Activated CD4-positive, alpha-beta T cell treated with anti-CD3 and anti-CD28 coated beads, Interleukin-2, amount 10 ng/mL, durations not matched to agents 7 days and 5 days (primary cell): ENCODE measurements at regions not wholly inside any gene's neighbourhood (a gene's known extent, or its start where the extent isn't known, plus 50 kb on each side); places are given as distances from the start of the nearest gene placed in this dataset.

Source experiments
- CTCF ChIA-PET: fragments of 350-600 bp; sonication (Branson Sonifier 250); formaldehyde crosslinking; loops from one replicate; lab custom pipeline; 2021; ENCODE audit warnings: antibody characterized with exemption; lab: Charles Lee
- POLR2A ChIA-PET: fragments of 350-600 bp; sonication (Branson Sonifier 250); formaldehyde crosslinking; loops from one replicate; lab custom pipeline; 2021; ENCODE audit warnings: antibody characterized with exemption; lab: Charles Lee
- DNase-seq: peaks from one replicate; pipeline ENCODE4 v3.0.0-alpha.2; 2020
- H3K27ac Mint-ChIP-seq: one replicate; pipeline ENCODE4 v1.8.0; 2021; ENCODE audit warnings: mild to moderate bottlenecking, moderate library complexity, mixed read lengths
- H3K27me3 Mint-ChIP-seq: one replicate; pipeline ENCODE4 v1.8.0; 2021; ENCODE audit warnings: mixed read lengths
- H3K36me3 Mint-ChIP-seq: one replicate; pipeline ENCODE4 v1.8.0; 2021; ENCODE audit warnings: low read depth, mixed read lengths
- H3K4me1 Mint-ChIP-seq: one replicate; pipeline ENCODE4 v1.8.0; 2021; ENCODE audit warnings: mixed read lengths
- H3K4me3 Mint-ChIP-seq: one replicate; pipeline ENCODE4 v1.8.0; 2021; ENCODE audit warnings: mild to moderate bottlenecking, moderate library complexity, mixed read lengths
- H3K9me3 Mint-ChIP-seq: one replicate; pipeline ENCODE4 v1.8.0; 2021; ENCODE audit warnings: mixed read lengths

DNA sequence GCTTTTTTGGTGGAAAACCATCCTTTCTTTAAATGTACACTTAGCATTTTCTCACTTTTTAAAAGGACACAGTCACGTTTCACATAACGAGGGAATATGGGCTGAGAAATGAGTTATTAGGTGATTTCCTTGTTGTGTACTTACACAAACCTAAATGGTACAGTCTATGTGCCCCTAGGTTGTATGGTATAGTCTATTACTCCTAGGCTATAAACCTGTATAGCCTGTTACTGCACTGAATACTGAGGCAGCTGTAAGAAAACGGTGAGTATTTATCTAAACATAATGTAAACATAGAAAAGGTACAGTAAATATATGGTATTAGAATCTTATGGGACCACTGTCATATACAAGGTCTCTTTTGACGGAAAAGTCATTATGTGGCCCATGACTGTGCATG lies 913.5 kb upstream of the GHITM start:
- no peak for DNase-seq
- CTCF ChIA-PET: no interaction called here
- Mint-ChIP-seq H3K9me3 (no peaks in the 10 kb centered on the region), H3K4me3 (no peak overlapping the region), H3K4me1 (no peaks in the 10 kb centered on the region), H3K27me3 (no peaks in the 10 kb centered on the region), H3K27ac (no peak overlapping the region), H3K36me3 (no peaks in the 10 kb centered on the region)
- POLR2A ChIA-PET: no interaction called here

DNA sequence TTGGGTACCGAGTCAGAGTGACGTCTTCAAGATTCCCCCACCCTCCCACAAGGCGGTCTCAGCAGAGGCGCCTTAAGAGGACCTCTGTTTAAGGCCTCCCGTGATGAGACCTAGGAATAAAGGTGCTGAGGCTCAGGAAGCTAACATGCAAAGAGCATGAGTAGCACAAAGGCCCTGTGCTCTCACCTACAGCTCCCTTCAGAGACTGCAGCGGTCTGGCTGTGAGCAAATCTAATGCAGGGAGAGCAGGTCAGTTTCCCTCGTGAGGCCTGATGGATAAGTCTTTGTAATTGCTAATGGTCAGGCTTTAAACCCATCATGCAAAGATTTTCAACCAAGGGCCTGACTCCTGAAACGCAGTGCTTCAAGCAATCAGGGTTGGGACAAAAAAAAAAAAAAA lies 909.3 kb upstream of the GHITM start:
- no peak overlapping the region for H3K27ac Mint-ChIP-seq
- no peaks in the 10 kb centered on the region for H3K36me3 Mint-ChIP-seq
- DNase-seq: no peak
- no peaks in the 10 kb centered on the region for H3K27me3 Mint-ChIP-seq
- ChIA-PET POLR2A (no interaction called here), CTCF (no interaction called here)
- no peaks in the 10 kb centered on the region for H3K9me3 Mint-ChIP-seq
- no peaks in the 10 kb centered on the region for H3K4me1 Mint-ChIP-seq
- no peak overlapping the region for H3K4me3 Mint-ChIP-seq

DNA sequence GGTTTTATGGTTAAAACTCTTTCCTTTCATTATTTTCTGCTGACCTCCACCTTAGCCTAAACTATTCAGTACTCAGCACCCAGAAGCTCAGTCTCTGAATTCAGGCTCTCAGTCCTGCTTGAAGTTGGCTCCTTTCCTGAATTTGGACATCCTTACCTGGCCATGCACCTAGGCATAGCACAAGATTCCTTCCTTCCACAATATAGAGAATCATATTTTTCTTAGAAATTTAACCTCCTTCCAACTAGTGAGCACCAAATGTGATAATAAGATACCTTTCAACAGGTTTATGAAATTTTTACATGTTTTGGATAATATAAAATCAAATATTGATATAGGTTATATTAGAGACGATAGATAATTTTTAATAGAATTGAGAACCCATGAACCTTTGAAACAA lies 905.6 kb upstream of the GHITM start:
- ChIA-PET CTCF (no interaction called here), POLR2A (no interaction called here)
- H3K9me3 Mint-ChIP-seq: no peaks in the 10 kb centered on the region
- no peak for DNase-seq
- no peaks in the 10 kb centered on the region for H3K27me3 Mint-ChIP-seq
- H3K36me3 Mint-ChIP-seq: no peaks in the 10 kb centered on the region
- no peak overlapping the region for H3K27ac Mint-ChIP-seq
- no peak overlapping the region for H3K4me3 Mint-ChIP-seq
- no peaks in the 10 kb centered on the region for H3K4me1 Mint-ChIP-seq

DNA sequence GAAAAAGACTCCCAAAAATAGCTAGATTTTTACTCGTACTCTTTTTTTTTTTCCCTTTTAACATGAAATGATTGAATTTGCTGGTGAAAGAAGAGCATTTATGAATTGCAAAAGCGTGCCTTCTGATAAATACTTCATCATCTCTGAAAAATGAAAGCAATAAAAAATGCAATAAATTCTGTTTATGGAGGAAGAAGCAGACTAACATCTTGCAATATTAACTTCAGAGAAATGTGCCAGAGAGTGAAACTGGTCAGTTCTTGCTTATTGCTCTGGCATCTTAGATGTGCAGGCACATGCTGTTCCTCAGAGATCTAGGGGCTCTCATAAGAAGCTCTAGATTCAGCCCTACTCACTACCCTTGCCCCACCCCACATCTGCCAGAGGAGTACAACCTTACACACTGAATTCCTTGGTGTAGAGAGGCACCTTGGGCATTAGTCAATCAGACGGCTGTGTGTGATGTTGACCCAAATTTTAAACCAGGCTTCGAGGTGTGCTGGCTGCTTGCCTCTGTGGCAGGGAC lies 891.1 kb upstream of the GHITM start:
- Mint-ChIP-seq H3K36me3 (no peaks in the 10 kb centered on the region), H3K27me3 (no peaks in the 10 kb centered on the region), H3K4me3 (no peak overlapping the region), H3K9me3 (peaks cover 4% of the 10 kb centered on the region), H3K27ac (no peak overlapping the region), H3K4me1 (no peaks in the 10 kb centered on the region)
- ChIA-PET POLR2A (no interaction called here), CTCF (no interaction called here)
- DNase-seq: no peak

DNA sequence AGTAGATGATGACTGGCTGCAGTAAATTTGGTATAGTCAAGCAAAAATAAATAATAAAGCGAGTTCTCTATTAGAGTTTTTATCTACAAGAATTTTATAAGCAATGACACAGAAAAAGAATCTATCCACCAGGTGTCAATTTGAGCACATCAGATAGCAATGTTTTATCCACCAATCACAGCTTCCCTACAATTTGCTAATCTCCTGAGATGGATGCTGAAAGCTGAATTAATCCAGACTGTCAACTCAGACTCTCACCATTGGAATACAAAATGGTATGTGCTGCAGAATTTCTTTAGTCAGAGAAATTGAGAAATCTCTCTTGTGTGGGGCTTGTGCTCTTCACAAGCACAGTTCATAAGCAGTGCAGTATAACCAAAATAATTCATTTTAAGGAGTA lies 888.9 kb upstream of the GHITM start:
- no peaks in the 10 kb centered on the region for H3K36me3 Mint-ChIP-seq
- ChIA-PET POLR2A (no interaction called here), CTCF (no interaction called here)
- no peak for DNase-seq
- H3K4me3 Mint-ChIP-seq: no peak overlapping the region
- peaks cover 10% of the 10 kb centered on the region for H3K9me3 Mint-ChIP-seq
- no peaks in the 10 kb centered on the region for H3K4me1 Mint-ChIP-seq
- H3K27ac Mint-ChIP-seq: no peak overlapping the region
- no peaks in the 10 kb centered on the region for H3K27me3 Mint-ChIP-seq

DNA sequence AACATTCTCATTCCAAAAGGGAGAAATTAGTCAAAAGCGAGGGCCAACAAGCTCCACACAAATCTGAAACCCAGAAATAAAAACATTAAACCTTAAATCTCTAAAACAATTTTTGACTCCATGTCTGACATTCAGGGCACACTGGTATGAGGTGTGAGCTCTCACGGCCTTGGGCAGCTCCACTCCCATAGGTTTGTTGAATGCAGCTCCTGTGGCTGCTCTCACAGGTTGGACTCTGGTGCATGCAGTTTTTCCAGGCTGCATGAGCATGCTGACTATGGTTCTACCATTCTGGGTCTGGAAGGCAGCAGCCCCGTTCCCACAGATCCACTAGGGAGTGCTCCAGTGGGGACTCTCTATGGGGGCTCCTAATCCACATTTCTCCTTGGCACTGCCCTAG lies 887.1 kb upstream of the GHITM start:
- Mint-ChIP-seq H3K4me3 (no peak overlapping the region), H3K9me3 (peaks cover 10% of the 10 kb centered on the region), H3K4me1 (no peaks in the 10 kb centered on the region), H3K36me3 (no peaks in the 10 kb centered on the region), H3K27ac (no peak overlapping the region), H3K27me3 (no peaks in the 10 kb centered on the region)
- POLR2A ChIA-PET: no interaction called here
- DNase-seq: no peak
- CTCF ChIA-PET: no interaction called here

DNA sequence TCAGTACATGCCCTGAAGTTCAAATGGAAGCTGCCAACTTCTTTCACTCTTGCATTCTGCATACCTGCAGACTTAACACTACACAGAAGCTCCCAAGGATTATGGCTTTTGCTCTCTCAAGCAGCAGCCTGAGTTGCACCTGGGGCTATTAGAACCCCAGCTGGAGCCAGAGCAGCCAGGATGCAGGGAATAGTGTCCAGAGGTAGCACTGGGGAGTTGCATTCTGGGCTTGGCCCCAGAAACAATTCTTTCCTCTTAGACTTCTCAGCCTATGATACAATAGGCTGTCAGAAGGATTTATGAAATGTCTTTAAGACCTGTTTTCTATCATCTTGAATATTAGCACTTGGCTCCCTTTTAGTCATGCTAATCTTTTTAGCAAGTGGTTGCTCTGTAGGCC lies 886.7 kb upstream of the GHITM start:
- no peaks in the 10 kb centered on the region for H3K4me1 Mint-ChIP-seq
- H3K36me3 Mint-ChIP-seq: no peaks in the 10 kb centered on the region
- no peak overlapping the region for H3K4me3 Mint-ChIP-seq
- no peak for DNase-seq
- H3K9me3 Mint-ChIP-seq: peaks cover 10% of the 10 kb centered on the region
- no peak overlapping the region for H3K27ac Mint-ChIP-seq
- POLR2A ChIA-PET: no interaction called here
- CTCF ChIA-PET: no interaction called here
- no peaks in the 10 kb centered on the region for H3K27me3 Mint-ChIP-seq

DNA sequence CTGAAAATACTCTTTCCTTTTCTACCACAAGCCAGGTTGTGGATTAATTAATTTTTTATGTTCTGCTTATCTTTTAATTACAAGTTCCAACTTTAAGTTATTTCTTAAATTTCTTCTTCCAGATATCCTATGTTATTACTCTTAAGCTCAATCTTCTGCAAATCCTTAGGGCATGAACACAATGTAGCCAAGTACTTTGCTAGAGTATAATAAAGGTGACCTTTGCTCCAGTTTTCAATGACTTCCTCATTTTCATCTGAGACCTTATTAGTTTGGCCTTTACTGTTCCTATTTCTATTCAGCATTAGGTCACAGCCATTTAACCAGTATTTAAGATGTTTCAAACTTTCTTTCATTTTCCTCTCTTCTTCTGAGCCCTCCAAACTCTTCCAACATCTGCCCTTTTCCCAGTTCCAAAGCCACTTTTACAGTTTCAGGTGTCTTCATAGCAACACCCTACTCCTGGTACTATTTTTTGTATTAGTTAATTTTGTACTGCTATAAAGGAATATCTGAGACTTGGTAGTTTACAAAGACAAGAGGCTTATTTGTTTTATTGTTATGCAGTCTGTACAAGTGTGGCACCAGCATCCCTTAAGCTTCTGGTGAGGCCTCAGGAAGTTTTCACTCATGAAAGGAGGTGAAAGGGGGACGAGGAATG lies 886.2 kb upstream of the GHITM start:
- Mint-ChIP-seq H3K4me3 (no peak overlapping the region), H3K9me3 (peaks cover 10% of the 10 kb centered on the region), H3K27ac (no peak overlapping the region), H3K36me3 (no peaks in the 10 kb centered on the region), H3K27me3 (no peaks in the 10 kb centered on the region), H3K4me1 (no peaks in the 10 kb centered on the region)
- DNase-seq: no peak
- POLR2A ChIA-PET: no interaction called here
- CTCF ChIA-PET: no interaction called here

DNA sequence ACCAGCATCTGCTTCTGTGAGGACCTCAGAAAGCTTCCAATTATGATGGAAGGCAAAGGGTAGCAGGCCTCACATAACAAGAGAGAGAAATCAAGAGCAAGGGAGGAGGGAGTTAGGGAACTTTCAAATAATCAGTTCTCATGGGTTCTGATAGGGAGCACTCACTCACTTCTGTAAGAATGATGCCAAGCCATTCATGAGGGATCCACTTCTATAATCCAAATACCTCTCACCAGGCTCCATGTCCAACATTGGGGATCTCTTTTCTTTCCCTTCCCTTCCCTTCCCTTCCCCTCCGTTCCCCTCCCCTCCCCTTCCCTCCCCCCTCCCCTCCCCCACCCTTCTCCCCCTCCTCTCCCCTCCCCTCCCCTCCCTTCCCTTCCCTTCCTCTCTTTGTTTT lies 884.6 kb upstream of the GHITM start:
- H3K27me3 Mint-ChIP-seq: no peaks in the 10 kb centered on the region
- no peak overlapping the region for H3K4me3 Mint-ChIP-seq
- no peak overlapping the region for H3K27ac Mint-ChIP-seq
- H3K9me3 Mint-ChIP-seq: peaks cover 8% of the 10 kb centered on the region
- DNase-seq: no peak
- no peaks in the 10 kb centered on the region for H3K4me1 Mint-ChIP-seq
- no peaks in the 10 kb centered on the region for H3K36me3 Mint-ChIP-seq
- CTCF ChIA-PET: no interaction called here
- POLR2A ChIA-PET: no interaction called here

DNA sequence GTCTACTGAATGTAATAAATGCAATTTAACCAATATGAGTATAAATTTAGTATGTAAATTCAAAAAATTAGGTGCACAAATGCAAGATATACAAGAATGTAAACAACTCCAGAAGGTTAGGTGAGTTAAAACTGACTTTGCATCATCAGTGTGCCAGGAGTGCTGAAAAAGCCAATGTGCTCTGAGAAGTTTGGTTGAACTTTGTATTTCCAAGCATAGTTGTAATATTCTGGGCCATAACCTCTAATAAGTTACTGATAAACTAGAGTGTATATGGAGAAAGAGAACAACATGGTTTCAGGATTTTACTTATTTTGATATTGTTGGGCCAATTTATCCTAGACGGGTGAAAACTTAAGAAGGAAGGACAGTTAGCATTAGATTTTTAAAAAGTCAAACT lies 876.9 kb upstream of the GHITM start:
- H3K4me1 Mint-ChIP-seq: no peaks in the 10 kb centered on the region
- H3K4me3 Mint-ChIP-seq: no peak overlapping the region
- no peak for DNase-seq
- H3K27me3 Mint-ChIP-seq: no peaks in the 10 kb centered on the region
- ChIA-PET POLR2A (no interaction called here), CTCF (no interaction called here)
- peaks cover 8% of the 10 kb centered on the region for H3K9me3 Mint-ChIP-seq
- H3K36me3 Mint-ChIP-seq: no peaks in the 10 kb centered on the region
- no peak overlapping the region for H3K27ac Mint-ChIP-seq

DNA sequence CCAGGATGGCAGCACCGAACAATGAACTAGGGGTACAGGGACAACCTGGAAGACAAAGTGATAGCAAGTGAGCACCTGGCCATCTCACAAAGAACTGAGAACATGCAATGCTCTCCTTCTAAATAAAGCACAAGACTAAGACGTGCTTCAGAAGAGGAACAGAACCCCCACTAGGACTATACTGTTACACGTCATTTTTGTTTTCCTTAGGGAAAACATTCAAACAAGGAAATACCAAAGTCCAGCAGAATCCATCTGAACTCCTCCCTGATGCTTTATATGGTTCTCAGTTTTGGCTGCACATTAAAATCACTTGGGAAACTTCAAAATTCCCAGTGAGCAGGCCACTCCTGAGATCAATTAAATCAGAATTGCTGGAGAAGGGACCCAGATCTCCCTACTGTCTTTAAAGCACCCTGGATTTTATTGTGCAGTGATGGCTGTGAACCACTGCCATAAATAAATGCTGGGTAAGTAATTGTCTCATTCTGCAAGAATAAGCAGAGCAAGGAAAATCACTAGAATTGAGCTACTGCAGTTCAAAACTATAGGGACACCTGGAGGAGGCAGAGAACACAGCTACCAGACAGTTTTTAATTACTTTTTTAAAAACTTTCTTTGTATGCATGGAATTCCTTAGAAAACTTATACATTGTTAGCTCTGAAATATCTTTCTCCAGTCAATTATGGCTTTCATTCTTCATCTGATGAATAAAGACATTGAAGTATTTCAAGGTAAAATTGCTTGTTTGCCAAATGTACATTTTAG lies 866.5 kb upstream of the GHITM start:
- POLR2A ChIA-PET: no interaction called here
- Mint-ChIP-seq H3K4me3 (no peak overlapping the region), H3K4me1 (no peaks in the 10 kb centered on the region), H3K27me3 (no peaks in the 10 kb centered on the region), H3K27ac (no peak overlapping the region), H3K9me3 (no peaks in the 10 kb centered on the region), H3K36me3 (no peaks in the 10 kb centered on the region)
- no peak for DNase-seq
- CTCF ChIA-PET: no interaction called here

DNA sequence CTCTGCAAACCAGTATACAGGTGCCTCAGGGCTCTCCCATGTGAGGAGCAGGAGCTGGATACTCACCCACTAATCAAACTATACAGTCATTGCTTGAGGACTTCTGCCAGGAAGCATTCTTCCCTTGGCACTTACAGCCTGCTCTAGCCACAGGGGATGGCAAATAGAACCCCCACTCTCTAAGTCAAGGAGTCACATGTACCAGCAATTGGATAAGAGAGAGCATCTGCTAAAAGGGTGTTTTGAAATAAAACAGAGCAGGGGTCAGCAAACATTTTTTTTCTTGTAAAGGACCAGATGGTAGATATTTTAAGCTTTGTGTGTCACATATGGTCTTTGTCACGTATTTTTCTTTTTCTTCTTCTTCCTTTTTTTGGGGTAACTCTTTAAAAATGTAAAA lies 865.2 kb upstream of the GHITM start:
- CTCF ChIA-PET: no interaction called here
- POLR2A ChIA-PET: no interaction called here
- no peaks in the 10 kb centered on the region for H3K27me3 Mint-ChIP-seq

DNA sequence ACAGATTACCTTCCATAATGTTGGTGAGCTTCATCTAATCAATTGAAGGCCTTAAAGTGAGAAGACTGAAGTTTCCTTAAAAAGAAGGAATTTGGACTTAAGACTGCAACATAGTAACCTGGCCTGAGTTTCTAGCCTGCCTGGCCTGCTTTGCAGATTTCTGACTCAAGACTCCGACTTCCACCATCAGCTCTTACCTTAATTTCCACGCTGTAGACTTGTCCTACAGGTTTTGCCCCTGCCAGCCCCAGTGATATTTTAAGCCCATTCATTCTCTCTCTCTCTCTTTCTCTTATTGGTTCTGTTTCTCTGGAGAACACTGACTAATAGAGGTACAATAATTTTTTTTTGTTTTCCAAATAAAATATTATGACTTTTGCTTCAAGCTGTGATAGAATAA lies 862.3 kb upstream of the GHITM start:
- Mint-ChIP-seq H3K9me3 (no peaks in the 10 kb centered on the region), H3K4me3 (no peak overlapping the region), H3K36me3 (no peaks in the 10 kb centered on the region), H3K4me1 (no peaks in the 10 kb centered on the region), H3K27me3 (no peaks in the 10 kb centered on the region), H3K27ac (no peak overlapping the region)
- CTCF ChIA-PET: no interaction called here
- POLR2A ChIA-PET: no interaction called here
- DNase-seq: no peak

More for the DNA sequence above, 865.2 kb upstream of the GHITM start:
- H3K4me3 Mint-ChIP-seq: no peak overlapping the region
- no peak overlapping the region for H3K27ac Mint-ChIP-seq
- no peaks in the 10 kb centered on the region for H3K36me3 Mint-ChIP-seq
- H3K4me1 Mint-ChIP-seq: no peaks in the 10 kb centered on the region
- no peaks in the 10 kb centered on the region for H3K9me3 Mint-ChIP-seq
- no peak for DNase-seq

DNA sequence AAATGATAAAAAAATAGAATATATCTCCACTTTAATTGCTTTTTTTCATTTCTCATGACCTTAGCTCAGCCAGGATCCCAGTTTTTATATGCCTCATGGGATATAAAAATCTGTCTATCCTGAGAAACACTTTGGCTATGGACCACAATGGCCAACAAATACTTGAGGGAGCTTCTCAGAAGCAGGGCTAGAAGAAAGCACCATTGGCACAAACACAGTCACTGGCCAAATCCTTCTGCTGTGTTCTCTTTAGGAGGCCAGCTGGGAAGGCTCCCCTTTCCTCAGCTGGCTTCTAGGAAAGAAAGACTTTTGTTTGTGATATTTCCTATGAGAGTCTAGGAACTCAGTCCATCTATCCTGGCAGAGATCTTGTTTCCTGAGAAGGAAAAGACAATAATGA lies 856.2 kb upstream of the GHITM start:
- no peak overlapping the region for H3K4me3 Mint-ChIP-seq
- CTCF ChIA-PET: no interaction called here
- H3K36me3 Mint-ChIP-seq: no peaks in the 10 kb centered on the region
- no peak for DNase-seq
- H3K27ac Mint-ChIP-seq: no peak overlapping the region
- no peaks in the 10 kb centered on the region for H3K9me3 Mint-ChIP-seq
- H3K27me3 Mint-ChIP-seq: no peaks in the 10 kb centered on the region
- POLR2A ChIA-PET: no interaction called here
- no peaks in the 10 kb centered on the region for H3K4me1 Mint-ChIP-seq
